GM21529 (cell line): ENCODE measurements at regions not wholly inside any gene's neighbourhood (a gene's known extent, or its start where the extent isn't known, plus 50 kb on each side); places are given as distances from the start of the nearest gene placed in this dataset.

Experiments used
- ATAC-seq: cut with Tn5 transposase; IDR thresholded peaks from one replicate; pipeline ENCODE4 v1.9.1; 2021; ENCODE audit not compliant: unreplicated experiment

GRCh38 chr2:144215701-144216675 lies 303.9 kb downstream of the ZEB2 start:
- peak; percentile 63 for ATAC-seq

GRCh38 chr2:144215207-144215606 lies 304.7 kb downstream of the ZEB2 start:
- no peak for ATAC-seq

- peak; percentile 87 for ATAC-seq
Observed at GRCh38 chr2:144213797-144214196, 306.1 kb downstream of the ZEB2 start.

- ATAC-seq, result no peak
Observed at GRCh38 chr2:144211826-144212225, 308.1 kb downstream of the ZEB2 start.

- no peak for ATAC-seq
Observed at GRCh38 chr2:144211065-144211464, 308.9 kb downstream of the ZEB2 start.

- ATAC-seq, result no peak
Observed at GRCh38 chr2:144210076-144210475, 309.8 kb downstream of the ZEB2 start.

- no peak for ATAC-seq
Observed at GRCh38 chr2:144208924-144209323, 311.0 kb downstream of the ZEB2 start.

- no peak for ATAC-seq
Observed at GRCh38 chr2:144206019-144206418, 313.9 kb downstream of the ZEB2 start.

- ATAC-seq, result no peak
Observed at GRCh38 chr2:144201868-144202468, 318.0 kb downstream of the ZEB2 start.

GRCh38 chr2:144201126-144201525 lies 318.8 kb downstream of the ZEB2 start:
- ATAC-seq, result no peak

GRCh38 chr2:144198116-144198515 lies 321.8 kb downstream of the ZEB2 start:
- no peak for ATAC-seq

- ATAC-seq, result peak; percentile 55
Observed at GRCh38 chr2:144194326-144195071, 325.4 kb downstream of the ZEB2 start.

GRCh38 chr2:144190908-144191605 lies 328.9 kb downstream of the ZEB2 start:
- no peak for ATAC-seq

GRCh38 chr2:144183727-144184126 lies 336.2 kb downstream of the ZEB2 start:
- peak; percentile 98 for ATAC-seq

- no peak for ATAC-seq
Observed at GRCh38 chr2:144181001-144181400, 338.9 kb downstream of the ZEB2 start.

- ATAC-seq, result no peak
Observed at GRCh38 chr2:144180131-144180530, 339.8 kb downstream of the ZEB2 start.

- ATAC-seq, result no peak
Observed at GRCh38 chr2:144170179-144170578, 349.7 kb downstream of the ZEB2 start.

GRCh38 chr2:144166743-144167142 lies 353.2 kb downstream of the ZEB2 start:
- no peak for ATAC-seq

- ATAC-seq, result no peak
Observed at GRCh38 chr2:144165599-144166250, 354.2 kb downstream of the ZEB2 start.

GRCh38 chr2:144163592-144163991 lies 356.3 kb downstream of the ZEB2 start:
- ATAC-seq, result no peak
